HL-60 (cell line): ENCODE measurements at regions not wholly inside any gene's neighbourhood (a gene's known extent, or its start where the extent isn't known, plus 50 kb on each side); places are given as distances from the start of the nearest gene placed in this dataset.

Source experiments
- DNase-seq, 2 experiments: peaks; one replicate each; pipeline ENCODE4 v3.0.0-alpha.2; 2010 to 2020; ENCODE audit warnings: low read depth in 1 of 2, low spot score in 1 of 2
- H3K27ac ChIP-seq: fragments of 250-450 bp; sonication (Bioruptor Pico); replicated peaks from 2 replicates; pipeline ENCODE4 v1.5.1; 2020; ENCODE audit warnings: mild to moderate bottlenecking, moderate library complexity
- H3K27me3 ChIP-seq: fragments of 250-450 bp; sonication (Bioruptor Pico); 2 replicates; pipeline ENCODE4 v1.5.1; 2021; ENCODE audit warnings: mild to moderate bottlenecking, moderate library complexity; ENCODE audit not compliant: insufficient read depth, poor library complexity, severe bottlenecking
- H3K4me3 ChIP-seq: replicated peaks from 2 replicates; pipeline ENCODE4 v1.5.1; 2011; ENCODE audit warnings: mild to moderate bottlenecking, control low read depth, low read length; ENCODE audit not compliant: insufficient read depth
- CTCF ChIP-seq: IDR thresholded peaks from one replicate; pipeline ENCODE4 v1.5.1; 2011; ENCODE audit warnings: low read length, control low read depth, inconsistent platforms; ENCODE audit not compliant: insufficient read depth
- GABPA ChIP-seq: IDR thresholded peaks from 2 replicates; pipeline ENCODE4 v1.6.1; 2012; ENCODE audit warnings: low read depth
- POLR2AphosphoS5 ChIP-seq: IDR thresholded peaks from 2 replicates; pipeline ENCODE4 v1.6.1; 2012; ENCODE audit warnings: low read depth
- REST ChIP-seq: IDR thresholded peaks from 2 replicates; pipeline ENCODE4 v1.6.1; 2012; ENCODE audit warnings: low read depth; ENCODE audit not compliant: insufficient replicate concordance
- SPI1 ChIP-seq: IDR thresholded peaks from 2 replicates; pipeline ENCODE4 v1.6.1; 2012; ENCODE audit warnings: low read depth, mild to moderate bottlenecking, borderline replicate concordance

- TF ChIP-seq REST (no peak), SPI1 (no peak), GABPA (no peak), POLR2AphosphoS5 (no peak), CTCF (no peak)
- no peak for DNase-seq
- Histone ChIP-seq H3K27ac (no peak overlapping the region), H3K27me3 (peaks cover 5% of the 10 kb centered on the region), H3K4me3 (no peak overlapping the region)
Observed at GRCh38 chr9:29211580-29212396, 1638.5 kb upstream of the C9orf72 start.

GRCh38 chr9:29212397-29213387 lies 1639.4 kb upstream of the C9orf72 start:
- Histone ChIP-seq H3K27ac (no peak overlapping the region), H3K4me3 (no peak overlapping the region), H3K27me3 (peaks cover 5% of the 10 kb centered on the region)
- TF ChIP-seq POLR2AphosphoS5: no peak
- TF ChIP-seq REST: no peak
- no peak for TF ChIP-seq CTCF
- TF ChIP-seq SPI1: no peak
- TF ChIP-seq GABPA: no peak
- no peak for DNase-seq

GRCh38 chr9:29213417-29214153 lies 1640.3 kb upstream of the C9orf72 start, which contains the start of gene LINGO2:
Gene LINGO2, minus strand, starts transcription at chr9:29213601.
- DNase-seq: no peak
- no peak for TF ChIP-seq POLR2AphosphoS5
- TF ChIP-seq SPI1: no peak
- no peak for TF ChIP-seq GABPA
- TF ChIP-seq REST: no peak
- no peak for TF ChIP-seq CTCF
- peaks cover 5% of the 10 kb centered on the region for H3K27me3 ChIP-seq
- no peak within 1 kb of the TSS for H3K27ac ChIP-seq
- H3K4me3 ChIP-seq: no peak within 1 kb of the TSS
